ENCODE measurements at regions not wholly inside any gene's neighbourhood (a gene's known extent, or its start where the extent isn't known, plus 50 kb on each side); places are given as distances from the start of the nearest gene placed in this dataset.

DNA sequence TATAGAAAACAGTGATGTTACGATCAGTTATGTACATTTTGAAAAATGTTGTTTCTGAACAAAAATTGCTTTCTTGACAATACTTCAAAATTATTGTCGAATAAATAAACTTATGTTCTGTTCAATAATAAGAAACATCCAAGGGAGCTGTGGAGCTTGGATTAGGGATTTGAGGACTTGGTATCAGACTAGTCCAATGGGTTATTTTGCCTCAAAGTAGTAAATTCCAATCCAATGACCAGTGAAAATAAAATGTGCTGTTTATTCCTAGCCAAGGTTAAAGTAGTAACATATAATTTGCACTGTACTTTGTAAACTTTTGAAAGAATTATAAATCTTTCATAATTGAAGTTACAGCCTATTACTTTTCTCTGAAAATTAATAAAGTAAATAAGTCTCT lies 79.1 kb upstream of the IVNS1ABP start:
- TF ChIP-seq, protein P1, sequence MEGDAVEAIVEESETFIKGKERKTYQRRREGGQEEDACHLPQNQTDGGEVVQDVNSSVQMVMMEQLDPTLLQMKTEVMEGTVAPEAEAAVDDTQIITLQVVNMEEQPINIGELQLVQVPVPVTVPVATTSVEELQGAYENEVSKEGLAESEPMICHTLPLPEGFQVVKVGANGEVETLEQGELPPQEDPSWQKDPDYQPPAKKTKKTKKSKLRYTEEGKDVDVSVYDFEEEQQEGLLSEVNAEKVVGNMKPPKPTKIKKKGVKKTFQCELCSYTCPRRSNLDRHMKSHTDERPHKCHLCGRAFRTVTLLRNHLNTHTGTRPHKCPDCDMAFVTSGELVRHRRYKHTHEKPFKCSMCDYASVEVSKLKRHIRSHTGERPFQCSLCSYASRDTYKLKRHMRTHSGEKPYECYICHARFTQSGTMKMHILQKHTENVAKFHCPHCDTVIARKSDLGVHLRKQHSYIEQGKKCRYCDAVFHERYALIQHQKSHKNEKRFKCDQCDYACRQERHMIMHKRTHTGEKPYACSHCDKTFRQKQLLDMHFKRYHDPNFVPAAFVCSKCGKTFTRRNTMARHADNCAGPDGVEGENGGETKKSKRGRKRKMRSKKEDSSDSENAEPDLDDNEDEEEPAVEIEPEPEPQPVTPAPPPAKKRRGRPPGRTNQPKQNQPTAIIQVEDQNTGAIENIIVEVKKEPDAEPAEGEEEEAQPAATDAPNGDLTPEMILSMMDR (IDR thresholded peaks at IDR 0.05): no peak
- no peak for TF ChIP-seq POLR2A (IDR thresholded peaks at IDR 0.05)
